ENCODE measurements at regions not wholly inside any gene's neighbourhood (a gene's known extent, or its start where the extent isn't known, plus 50 kb on each side); places are given as distances from the start of the nearest gene placed in this dataset.
"Not testable (repeated sequence)": the region's sequence is repeated elsewhere in the genome, so short reads cannot be mapped to it uniquely, and the experiment has no call there.

DNA sequence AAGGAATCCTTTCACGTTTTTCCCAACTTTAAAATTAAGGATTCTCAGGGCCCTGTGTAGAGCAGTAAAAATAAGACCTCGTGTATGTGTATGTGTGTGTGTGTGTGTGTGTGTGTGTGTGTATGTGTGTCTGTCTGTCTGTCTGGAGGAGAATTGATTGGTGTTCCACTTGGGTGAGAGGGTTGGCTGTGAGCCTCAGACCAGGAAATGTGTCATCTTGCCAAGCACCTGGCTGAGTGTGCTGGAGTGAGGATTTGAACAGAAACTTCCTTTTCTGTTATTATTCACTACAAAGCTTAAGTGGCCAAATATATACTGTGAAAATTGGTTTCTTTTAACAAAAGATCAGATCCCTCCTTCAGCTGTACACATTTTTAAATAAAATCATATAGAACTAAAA is 103.6 kb upstream of the NUDT6 start:
- H3K4me3 Mint-ChIP-seq; H3K27ac Mint-ChIP-seq; ATAC-seq (replicated peaks in 1 of 4); DNase-seq; CTCF ChIA-PET; H3K27ac ChIP-seq (ENCODE audit: low read length); H3K9me3 Mint-ChIP-seq; POLR2A ChIA-PET; H3K27me3 ChIP-seq (replicated peaks in 1 of 2; ENCODE audit: control insufficient read depth in 2 of 2, extremely low read depth in 1 of 2, insufficient read depth in 2 of 2, low read length in 1 of 2); H3K4me1 Mint-ChIP-seq; H3K4me1 ChIP-seq (ENCODE audit: control insufficient read depth in 1 of 2, extremely low read depth in 1 of 2, insufficient read depth in 2 of 2, low read length in 2 of 2); H3K9me3 ChIP-seq; H3K27me3 Mint-ChIP-seq; H3K4me3 ChIP-seq (ENCODE audit: control insufficient read depth in 1 of 2, extremely low read depth in 1 of 2, low read length in 1 of 2): not testable (repeated sequence)
- H3K36me3 Mint-ChIP-seq: peaks cover 47% of the 10 kb centered on the region
- WGBS (ENCODE audit: insufficient coverage): 78% methylated on average over 2 of the region's 2 CpGs
- H3K36me3 ChIP-seq (ENCODE audit: control insufficient read depth in 2 of 2, extremely low read depth in 1 of 2, insufficient read depth in 1 of 2, low read length in 1 of 2): peaks cover 0 to 10% of the 10 kb centered on the region in 2 donors

DNA sequence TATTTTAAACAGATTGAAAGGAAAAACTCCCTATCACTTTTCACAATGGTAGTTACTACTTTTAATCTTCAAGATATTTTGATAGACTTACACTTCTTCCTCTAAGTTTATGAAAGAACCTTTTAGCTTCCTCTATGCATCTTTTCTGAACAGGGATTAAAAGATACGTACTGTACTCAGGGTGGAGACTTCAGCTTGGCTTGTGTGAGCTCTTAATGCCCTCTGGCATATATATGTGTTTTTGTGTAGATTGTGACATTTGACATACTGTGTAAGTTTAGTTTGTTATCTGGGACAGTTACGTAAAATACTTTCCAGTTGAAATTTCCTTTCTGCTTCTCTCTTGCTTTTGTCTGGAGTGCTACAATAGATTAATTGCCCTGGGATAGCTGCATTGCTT is 109.3 kb upstream of the NUDT6 start:
- Mint-ChIP-seq H3K27ac (no peak overlapping the region), H3K36me3 (peaks cover 55% of the 10 kb centered on the region), H3K4me1 (no peaks in the 10 kb centered on the region), H3K27me3 (no peaks in the 10 kb centered on the region), H3K9me3 (no peaks in the 10 kb centered on the region), H3K4me3 (no peak overlapping the region)
- Histone ChIP-seq H3K36me3 (ENCODE audit: control insufficient read depth in 2 of 2, extremely low read depth in 1 of 2, insufficient read depth in 1 of 2, low read length in 1 of 2) (peaks cover 0 to 10% of the 10 kb centered on the region in 2 donors), H3K27ac (ENCODE audit: low read length) (no peak overlapping the region), H3K4me1 (ENCODE audit: control insufficient read depth in 1 of 2, extremely low read depth in 1 of 2, insufficient read depth in 2 of 2, low read length in 2 of 2) (no peaks in the 10 kb centered on the region), H3K9me3 (no peaks in the 10 kb centered on the region), H3K4me3 (ENCODE audit: control insufficient read depth in 1 of 2, extremely low read depth in 1 of 2, low read length in 1 of 2) (no peak overlapping the region), H3K27me3 (replicated peaks in 1 of 2; ENCODE audit: control insufficient read depth in 2 of 2, extremely low read depth in 1 of 2, insufficient read depth in 2 of 2, low read length in 1 of 2) (no peaks in the 10 kb centered on the region)
- WGBS (ENCODE audit: insufficient coverage): 100% methylated on average over 1 of the region's 2 CpGs
- CTCF ChIA-PET: no interaction called here
- DNase-seq: no peak
- ATAC-seq (replicated peaks in 1 of 4): no peak
- POLR2A ChIA-PET: no interaction called here

- H3K27ac Mint-ChIP-seq: no peak overlapping the region
These were observed 111.6 kb upstream of the NUDT6 start for GRCh38 chr4:123034023-123034422.

DNA sequence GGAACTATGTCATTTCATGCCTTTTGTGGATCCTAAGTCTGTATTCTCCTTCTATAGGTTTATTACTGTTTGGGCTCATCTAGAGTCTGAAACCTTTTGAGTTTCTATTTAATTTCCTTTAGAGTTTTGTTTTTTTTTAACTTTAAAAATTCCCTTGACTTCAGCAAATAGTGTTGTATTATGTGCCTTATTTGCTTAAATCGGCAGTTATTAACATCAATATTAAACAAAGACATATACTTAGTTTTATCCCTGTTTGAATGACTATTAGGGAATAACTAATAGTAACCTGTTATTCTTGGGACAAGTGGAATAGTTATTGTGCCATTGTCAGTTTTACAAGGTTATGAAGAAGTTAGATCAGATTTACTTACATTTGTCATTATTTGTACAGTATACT is 112.8 kb upstream of the NUDT6 start:
- Mint-ChIP-seq H3K4me1 (no peaks in the 10 kb centered on the region), H3K9me3 (no peaks in the 10 kb centered on the region), H3K27ac (no peak overlapping the region), H3K36me3 (peaks cover 44% of the 10 kb centered on the region), H3K27me3 (no peaks in the 10 kb centered on the region), H3K4me3 (no peak overlapping the region)
- Histone ChIP-seq H3K27me3 (replicated peaks in 1 of 2; ENCODE audit: control insufficient read depth in 2 of 2, extremely low read depth in 1 of 2, insufficient read depth in 2 of 2, low read length in 1 of 2) (no peaks in the 10 kb centered on the region), H3K4me1 (ENCODE audit: control insufficient read depth in 1 of 2, extremely low read depth in 1 of 2, insufficient read depth in 2 of 2, low read length in 2 of 2) (no peaks in the 10 kb centered on the region), H3K4me3 (ENCODE audit: control insufficient read depth in 1 of 2, extremely low read depth in 1 of 2, low read length in 1 of 2) (no peak overlapping the region), H3K9me3 (no peaks in the 10 kb centered on the region), H3K36me3 (ENCODE audit: control insufficient read depth in 2 of 2, extremely low read depth in 1 of 2, insufficient read depth in 1 of 2, low read length in 1 of 2) (no peaks in the 10 kb centered on the region), H3K27ac (ENCODE audit: low read length) (no peak overlapping the region)
- DNase-seq (no peak), ATAC-seq (replicated peaks in 1 of 4) (no peak)
- CTCF ChIA-PET: no interaction called here
- POLR2A ChIA-PET: no interaction called here
- no CpG with 5 or more reads among the region's 1 CpG for WGBS (ENCODE audit: insufficient coverage)

More at GRCh38 chr4:123034023-123034422, 111.6 kb upstream of the NUDT6 start:
- DNase-seq (no peak), ATAC-seq (replicated peaks in 1 of 4) (no peak)
- ChIA-PET CTCF (interaction anchor here in 1 of 2 donors (0.6 kb wide), 1 partner anchor 60 kb away, joined by 3 read pairs; no protein-coding TSS in a partner anchor), POLR2A (interaction anchor here in 1 of 2 donors (0.7 kb wide), 1 partner anchor 721 kb away, joined by 3 read pairs; no protein-coding TSS in a partner anchor)
- Histone ChIP-seq H3K4me3 (ENCODE audit: control insufficient read depth in 1 of 2, extremely low read depth in 1 of 2, low read length in 1 of 2) (no peak overlapping the region), H3K27ac (ENCODE audit: low read length) (no peak overlapping the region), H3K36me3 (ENCODE audit: control insufficient read depth in 2 of 2, extremely low read depth in 1 of 2, insufficient read depth in 1 of 2, low read length in 1 of 2) (peaks cover 0 to 4% of the 10 kb centered on the region in 2 donors), H3K27me3 (replicated peaks in 1 of 2; ENCODE audit: control insufficient read depth in 2 of 2, extremely low read depth in 1 of 2, insufficient read depth in 2 of 2, low read length in 1 of 2) (no peaks in the 10 kb centered on the region), H3K9me3 (no peaks in the 10 kb centered on the region), H3K4me1 (ENCODE audit: control insufficient read depth in 1 of 2, extremely low read depth in 1 of 2, insufficient read depth in 2 of 2, low read length in 2 of 2) (no peaks in the 10 kb centered on the region)
- no peaks in the 10 kb centered on the region for H3K4me1 Mint-ChIP-seq
- peaks cover 43% of the 10 kb centered on the region for H3K36me3 Mint-ChIP-seq
- H3K27me3 Mint-ChIP-seq: no peaks in the 10 kb centered on the region
- no peak overlapping the region for H3K4me3 Mint-ChIP-seq
- no CpG with 5 or more reads among the region's 2 CpGs for WGBS (ENCODE audit: insufficient coverage)
- no peaks in the 10 kb centered on the region for H3K9me3 Mint-ChIP-seq

- H3K27me3 ChIP-seq (replicated peaks in 1 of 2; ENCODE audit: control insufficient read depth in 2 of 2, extremely low read depth in 1 of 2, insufficient read depth in 2 of 2, low read length in 1 of 2): no peaks in the 10 kb centered on the region
- no peaks in the 10 kb centered on the region for H3K36me3 ChIP-seq (ENCODE audit: control insufficient read depth in 2 of 2, extremely low read depth in 1 of 2, insufficient read depth in 1 of 2, low read length in 1 of 2)
- H3K4me3 Mint-ChIP-seq: no peak overlapping the region
- H3K36me3 Mint-ChIP-seq: peaks cover 54% of the 10 kb centered on the region
- DNase-seq (no peak), ATAC-seq (replicated peaks in 1 of 4) (no peak)
- H3K9me3 ChIP-seq: peaks cover 2% of the 10 kb centered on the region
- no CpG with 5 or more reads among the region's 1 CpG for WGBS (ENCODE audit: insufficient coverage)
- no peaks in the 10 kb centered on the region for H3K4me1 ChIP-seq (ENCODE audit: control insufficient read depth in 1 of 2, extremely low read depth in 1 of 2, insufficient read depth in 2 of 2, low read length in 2 of 2)
- ChIA-PET CTCF (no interaction called here), POLR2A (no interaction called here)
- no peaks in the 10 kb centered on the region for H3K27me3 Mint-ChIP-seq
- no peak overlapping the region for H3K27ac ChIP-seq (ENCODE audit: low read length)
- no peak overlapping the region for H3K4me3 ChIP-seq (ENCODE audit: control insufficient read depth in 1 of 2, extremely low read depth in 1 of 2, low read length in 1 of 2)
- H3K4me1 Mint-ChIP-seq: peaks cover 0 to 3% (median 0%) of the 10 kb centered on the region in 3 donors
- peaks cover under 1 to 12% (median 5%) of the 10 kb centered on the region in 3 donors for H3K9me3 Mint-ChIP-seq
- H3K27ac Mint-ChIP-seq: no peak overlapping the region
These were observed 115.4 kb upstream of the NUDT6 start for GRCh38 chr4:123037804-123038203.

DNA sequence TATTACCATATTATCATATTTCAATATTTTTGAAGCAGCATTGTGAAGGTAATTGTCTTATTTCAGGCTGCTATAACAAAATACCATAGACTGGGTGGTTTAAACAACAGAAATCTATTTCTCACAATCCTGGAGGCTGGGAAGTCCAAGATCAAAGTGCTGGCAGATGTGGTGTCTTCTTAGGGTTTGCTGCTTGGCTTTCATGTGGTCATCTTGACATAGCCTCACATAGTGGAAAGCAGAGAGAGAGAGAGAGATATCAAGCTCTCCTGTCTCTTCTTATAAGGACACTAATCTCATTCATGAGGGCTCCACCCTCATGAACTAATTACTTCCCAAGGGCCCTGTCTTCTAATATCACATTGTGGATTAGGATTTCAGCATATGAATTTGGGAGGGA is 119.7 kb upstream of the NUDT6 start:
- H3K9me3 ChIP-seq: peaks cover 11% of the 10 kb centered on the region
- DNase-seq (no peak), ATAC-seq (replicated peaks in 1 of 4) (no peak)
- H3K27ac ChIP-seq (ENCODE audit: low read length): no peak overlapping the region
- Mint-ChIP-seq H3K27me3 (no peaks in the 10 kb centered on the region), H3K36me3 (peaks cover 69% of the 10 kb centered on the region), H3K27ac (no peak overlapping the region), H3K4me3 (no peak overlapping the region), H3K9me3 (peaks cover 3 to 38% (median 21%) of the 10 kb centered on the region in 3 donors), H3K4me1 (peaks cover 0 to 5% (median 2%) of the 10 kb centered on the region in 3 donors)
- no peak overlapping the region for H3K4me3 ChIP-seq (ENCODE audit: control insufficient read depth in 1 of 2, extremely low read depth in 1 of 2, low read length in 1 of 2)
- POLR2A ChIA-PET: no interaction called here
- no peaks in the 10 kb centered on the region for H3K4me1 ChIP-seq (ENCODE audit: control insufficient read depth in 1 of 2, extremely low read depth in 1 of 2, insufficient read depth in 2 of 2, low read length in 2 of 2)
- no peaks in the 10 kb centered on the region for H3K36me3 ChIP-seq (ENCODE audit: control insufficient read depth in 2 of 2, extremely low read depth in 1 of 2, insufficient read depth in 1 of 2, low read length in 1 of 2)
- CTCF ChIA-PET: no interaction called here
- H3K27me3 ChIP-seq (replicated peaks in 1 of 2; ENCODE audit: control insufficient read depth in 2 of 2, extremely low read depth in 1 of 2, insufficient read depth in 2 of 2, low read length in 1 of 2): no peaks in the 10 kb centered on the region

DNA sequence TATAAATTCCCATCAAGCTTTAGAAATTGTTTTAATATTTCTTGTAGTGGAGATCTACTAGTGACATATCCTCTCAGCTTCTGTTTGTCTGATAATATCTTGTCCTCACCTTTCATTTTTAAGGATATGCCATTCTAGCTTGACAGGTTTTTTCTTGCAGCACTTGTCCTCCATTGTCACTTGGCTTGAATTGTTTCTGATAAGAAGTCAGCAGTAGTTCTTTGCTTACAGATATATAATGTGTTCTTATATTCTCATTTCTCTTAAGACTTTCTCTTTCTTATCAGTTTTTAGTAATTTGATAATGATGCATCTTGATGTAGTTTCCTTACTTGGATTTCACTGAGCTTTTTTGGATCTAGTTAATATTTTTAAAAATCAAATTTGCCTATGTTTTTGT is 120.6 kb upstream of the NUDT6 start:
- Histone ChIP-seq H3K36me3 (ENCODE audit: control insufficient read depth in 2 of 2, extremely low read depth in 1 of 2, insufficient read depth in 1 of 2, low read length in 1 of 2) (no peaks in the 10 kb centered on the region), H3K27me3 (replicated peaks in 1 of 2; ENCODE audit: control insufficient read depth in 2 of 2, extremely low read depth in 1 of 2, insufficient read depth in 2 of 2, low read length in 1 of 2) (no peaks in the 10 kb centered on the region), H3K4me1 (ENCODE audit: control insufficient read depth in 1 of 2, extremely low read depth in 1 of 2, insufficient read depth in 2 of 2, low read length in 2 of 2) (no peaks in the 10 kb centered on the region), H3K4me3 (ENCODE audit: control insufficient read depth in 1 of 2, extremely low read depth in 1 of 2, low read length in 1 of 2) (no peak overlapping the region), H3K9me3 (peaks cover 11% of the 10 kb centered on the region), H3K27ac (ENCODE audit: low read length) (no peak overlapping the region)
- no peak overlapping the region for H3K27ac Mint-ChIP-seq
- peaks cover 0 to 5% (median 2%) of the 10 kb centered on the region in 3 donors for H3K4me1 Mint-ChIP-seq
- ChIA-PET CTCF (no interaction called here), POLR2A (no interaction called here)
- DNase-seq (no peak), ATAC-seq (replicated peaks in 1 of 4) (no peak)
- peaks cover 75% of the 10 kb centered on the region for H3K36me3 Mint-ChIP-seq
- no peak overlapping the region for H3K4me3 Mint-ChIP-seq
- no peaks in the 10 kb centered on the region for H3K27me3 Mint-ChIP-seq
- H3K9me3 Mint-ChIP-seq: peaks cover 4 to 45% (median 24%) of the 10 kb centered on the region in 3 donors

All from T-cell (primary cell).